HG03469 (cell line): ENCODE measurements at regions not wholly inside any gene's neighbourhood (a gene's known extent, or its start where the extent isn't known, plus 50 kb on each side); places are given as distances from the start of the nearest gene placed in this dataset.
"Not testable (repeated sequence)": the region's sequence is repeated elsewhere in the genome, so short reads cannot be mapped to it uniquely, and the experiment has no call there.

ENCODE experiments used
- ATAC-seq: cut with Tn5 transposase; IDR thresholded peaks from one replicate; pipeline ENCODE4 v1.9.1; 2021; ENCODE audit warnings: mild to moderate bottlenecking, moderate library complexity, moderate number of reproducible peaks; ENCODE audit not compliant: unreplicated experiment

GRCh38 chr5:67896311-67896929 lies 319.1 kb upstream of the PIK3R1 start:
- ATAC-seq = no peak

DNA sequence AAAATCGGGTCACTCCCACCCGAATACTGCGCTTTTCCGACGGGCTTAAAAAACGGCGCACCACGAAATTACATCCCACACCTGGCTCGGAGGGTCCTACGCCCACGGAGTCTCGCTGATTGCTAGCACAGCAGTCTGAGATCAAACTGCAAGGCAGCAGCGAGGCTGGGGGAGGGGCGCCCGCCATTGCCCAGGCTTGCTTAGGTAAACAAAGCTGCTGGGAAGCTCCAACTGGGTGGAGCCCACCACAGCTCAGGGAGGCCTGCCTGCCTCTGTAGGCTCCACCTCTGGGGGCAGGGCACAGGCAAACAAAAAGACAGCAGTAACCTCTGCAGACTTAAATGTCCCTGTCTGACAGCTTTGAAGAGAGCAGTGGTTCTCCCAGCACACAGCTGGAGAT lies 325.7 kb upstream of the PIK3R1 start:
- ATAC-seq = not testable (repeated sequence)

GRCh38 chr5:67887748-67888161 lies 327.8 kb upstream of the PIK3R1 start:
- no peak for ATAC-seq

GRCh38 chr5:67886761-67887160 lies 328.8 kb upstream of the PIK3R1 start:
- no peak for ATAC-seq

DNA sequence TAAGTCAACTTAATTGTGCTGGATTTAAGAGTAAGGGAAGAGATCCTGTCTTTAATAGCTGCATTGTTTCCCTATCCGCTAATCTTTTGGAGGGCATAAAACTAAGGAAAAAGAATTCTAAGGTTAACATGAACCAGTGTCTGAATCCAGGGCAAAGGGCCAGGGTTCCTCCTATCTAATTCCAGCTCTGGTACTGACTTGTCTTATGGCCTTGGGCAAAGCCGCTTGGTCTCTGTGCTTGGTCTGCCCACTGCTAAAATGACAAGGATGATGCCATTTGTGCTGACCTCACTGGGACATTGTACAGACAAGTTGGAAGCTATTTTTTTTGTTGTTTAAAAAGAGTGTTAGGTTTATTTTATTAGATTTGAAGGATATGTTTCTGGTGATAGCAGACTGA lies 334.7 kb upstream of the PIK3R1 start:
- no peak for ATAC-seq

DNA sequence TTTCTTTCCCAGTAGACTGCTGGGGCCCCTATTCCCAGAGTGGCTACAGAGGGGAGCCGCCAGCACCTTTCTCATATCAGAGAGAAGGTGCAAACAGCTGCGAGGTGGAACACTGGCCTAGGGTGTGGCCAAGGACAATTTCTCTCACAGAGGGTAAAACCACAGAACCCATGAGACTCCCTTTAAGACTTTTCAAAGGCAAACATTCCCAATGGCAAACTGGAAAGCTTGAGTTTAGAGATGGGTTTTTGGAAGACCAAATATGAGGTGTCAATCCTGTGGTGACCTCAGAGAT lies 335.1 kb upstream of the PIK3R1 start:
- ATAC-seq = no peak

GRCh38 chr5:67879620-67880510 lies 335.7 kb upstream of the PIK3R1 start:
- no peak for ATAC-seq

GRCh38 chr5:67878933-67879332 lies 336.6 kb upstream of the PIK3R1 start:
- no peak for ATAC-seq

- no peak for ATAC-seq
Measured at GRCh38 chr5:67876371-67876770, 339.2 kb upstream of the PIK3R1 start.

- no peak for ATAC-seq
Measured at GRCh38 chr5:67875601-67876000, 340.0 kb upstream of the PIK3R1 start.

DNA sequence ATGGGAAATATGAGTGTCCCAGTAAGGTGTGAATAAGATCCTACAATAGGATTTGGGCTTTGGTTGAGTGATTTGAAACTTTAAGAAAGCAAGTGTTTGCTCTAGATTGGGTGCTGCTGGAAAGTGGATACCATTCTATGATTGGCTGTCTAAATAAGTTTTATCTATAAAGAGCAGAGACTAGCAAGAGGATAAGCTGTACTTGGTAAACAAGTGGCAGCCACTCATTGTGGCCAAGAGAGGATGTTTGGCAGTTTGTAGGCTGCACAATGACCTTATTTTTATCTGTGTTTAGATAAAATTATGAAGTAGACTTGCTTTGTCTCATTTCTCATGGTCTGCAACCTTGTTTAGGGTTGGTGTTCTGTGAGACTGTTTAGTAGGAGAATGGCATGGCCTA lies 341.6 kb upstream of the PIK3R1 start:
- ATAC-seq = no peak

- no peak for ATAC-seq
Measured at GRCh38 chr5:67870662-67871061, 344.9 kb upstream of the PIK3R1 start.

DNA sequence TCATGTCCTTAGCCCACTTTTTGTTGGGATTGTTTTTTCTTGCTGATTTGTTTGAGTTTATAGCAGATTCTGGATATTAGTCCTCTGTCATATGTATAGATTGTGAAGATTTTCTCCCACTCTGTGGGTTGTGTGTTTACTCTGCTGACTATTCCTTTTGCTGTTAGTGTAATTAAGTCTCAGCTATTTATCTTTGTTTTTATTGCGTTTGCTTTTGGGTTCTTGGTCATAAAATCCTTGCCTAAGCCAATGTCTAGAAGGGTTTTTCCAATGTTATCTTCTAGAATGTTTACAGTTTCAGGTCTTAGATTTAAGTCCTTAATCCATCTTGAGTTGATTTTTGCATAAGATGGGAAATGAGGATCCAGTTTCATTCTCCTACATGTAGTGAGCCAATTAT lies 351.2 kb upstream of the PIK3R1 start:
- ATAC-seq = not testable (repeated sequence)

DNA sequence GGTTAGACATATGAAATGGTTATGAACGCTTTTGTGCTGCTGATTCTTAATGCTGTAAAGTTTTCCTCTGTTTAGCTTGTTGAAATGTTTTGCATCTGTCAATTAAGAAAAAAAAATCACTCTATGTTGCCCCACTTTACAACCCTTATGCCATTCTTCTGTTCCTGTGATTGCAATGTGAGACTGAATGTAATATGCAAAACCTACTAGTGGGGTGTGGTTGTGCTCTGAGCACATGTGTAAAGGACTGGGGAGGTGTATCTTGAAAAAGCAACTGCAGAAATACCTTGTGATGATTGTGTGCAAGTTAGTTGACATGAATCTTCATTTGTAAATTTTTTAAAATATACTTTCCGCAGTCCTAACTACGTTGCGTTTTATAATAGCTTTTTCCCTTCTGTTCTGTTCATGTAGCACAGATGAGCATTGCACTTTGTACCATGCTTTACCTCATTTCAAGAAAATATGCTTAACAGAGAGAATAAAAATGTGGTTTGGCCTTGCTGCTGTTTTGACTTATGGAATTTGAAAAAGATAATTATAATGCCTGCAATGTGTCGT lies 357.0 kb upstream of the PIK3R1 start:
- no peak for ATAC-seq

DNA sequence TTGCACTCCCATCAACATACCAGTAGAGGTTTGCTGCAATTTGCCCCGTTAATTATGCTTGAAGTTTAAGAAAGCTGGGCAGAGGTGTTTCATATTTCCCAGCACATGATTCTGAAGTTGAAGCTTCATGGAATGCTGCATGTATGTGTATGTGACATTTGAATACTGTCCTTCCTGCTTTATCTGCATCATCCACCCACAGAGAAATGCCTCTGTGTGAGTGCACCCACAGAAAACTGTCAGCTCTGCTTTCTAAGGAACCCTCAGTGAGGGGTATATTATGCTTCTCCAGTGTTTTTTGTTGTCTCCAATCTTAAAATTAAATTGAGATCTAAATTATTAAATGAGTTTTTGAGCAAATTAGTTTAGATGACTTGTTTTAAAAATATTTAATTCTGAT lies 358.1 kb upstream of the PIK3R1 start:
- no peak for ATAC-seq

DNA sequence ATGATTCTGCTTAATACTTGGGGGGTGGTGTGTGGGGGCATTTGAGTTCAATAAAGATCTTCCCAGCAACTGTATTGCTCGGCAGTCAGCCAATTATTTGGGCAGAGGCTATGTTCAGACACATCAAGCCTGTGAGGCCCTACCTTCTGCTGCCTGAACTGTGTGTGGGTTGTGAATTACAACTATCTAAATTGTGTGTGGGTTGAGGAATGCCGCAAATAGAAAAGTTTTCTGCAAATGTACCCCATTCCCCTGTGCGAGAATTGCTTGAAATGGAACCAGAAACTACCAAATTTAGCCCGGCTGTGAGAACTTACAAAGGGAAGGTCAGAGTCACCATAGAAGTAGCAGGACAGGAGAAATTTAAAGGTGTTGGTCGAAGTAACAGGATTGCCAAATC lies 360.0 kb upstream of the PIK3R1 start:
- no peak for ATAC-seq

DNA sequence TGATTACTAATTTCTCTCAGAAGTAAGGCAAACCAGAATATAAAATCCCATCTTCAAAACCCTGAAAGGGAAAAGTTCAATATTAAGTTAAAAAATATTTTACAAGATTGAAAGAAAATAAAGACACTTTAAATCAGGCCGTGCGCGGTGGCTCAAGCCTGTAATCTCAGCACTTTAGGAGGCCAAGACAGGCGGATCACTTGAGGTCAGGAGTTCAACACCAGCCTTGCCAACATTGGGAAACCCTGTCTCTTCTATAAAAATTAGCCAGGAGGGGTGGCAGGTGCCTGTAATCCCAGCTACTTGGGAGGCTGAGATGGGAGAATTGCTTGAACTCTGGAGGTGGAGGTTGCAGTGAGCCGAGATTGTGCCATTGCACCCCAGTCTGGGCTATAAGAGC lies 364.6 kb upstream of the PIK3R1 start:
- ATAC-seq = not testable (repeated sequence)

DNA sequence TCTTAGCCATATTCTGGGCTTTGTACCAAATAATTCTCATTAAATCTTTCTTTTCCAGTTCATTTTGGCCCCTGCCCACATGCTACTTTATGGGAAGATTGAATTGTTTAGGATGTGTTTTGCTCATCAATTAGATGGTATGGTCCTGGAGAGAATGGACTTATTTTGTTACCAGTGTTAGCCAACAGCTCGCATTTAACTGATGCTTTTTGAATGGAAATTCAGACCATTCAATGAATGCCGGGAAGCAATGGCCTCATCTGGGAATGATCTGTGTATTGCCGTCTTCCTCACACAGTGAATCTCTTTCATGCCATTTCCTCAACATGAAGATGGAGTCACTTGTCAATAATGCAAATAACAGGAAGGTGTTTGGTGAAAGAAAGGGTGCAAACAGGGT lies 370.6 kb upstream of the PIK3R1 start:
- no peak for ATAC-seq

GRCh38 chr5:67842806-67843205 lies 372.8 kb upstream of the PIK3R1 start:
- no peak for ATAC-seq

GRCh38 chr5:67837225-67837624 lies 378.3 kb upstream of the PIK3R1 start:
- not testable (repeated sequence) for ATAC-seq

- not testable (repeated sequence) for ATAC-seq
Measured at GRCh38 chr5:67836496-67836895, 379.1 kb upstream of the PIK3R1 start.

DNA sequence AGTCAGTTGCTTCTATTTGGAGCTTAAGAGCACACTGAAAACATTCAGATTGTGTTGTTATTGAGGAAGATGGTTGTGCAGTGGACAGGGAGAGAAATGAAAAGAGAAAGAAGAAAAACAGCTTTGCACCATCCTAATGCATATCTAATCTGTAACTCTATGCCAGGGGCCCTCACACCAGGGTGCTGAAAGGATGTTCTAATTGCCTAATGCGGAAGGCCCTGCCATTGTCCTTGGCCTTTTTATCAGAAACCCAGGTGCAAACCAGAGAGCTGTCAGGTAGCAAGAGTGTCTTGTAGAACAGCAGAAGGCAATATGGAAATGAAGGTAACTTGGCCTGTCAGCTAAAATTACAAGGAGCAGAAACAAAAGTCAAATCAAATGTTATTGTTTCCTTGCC lies 384.5 kb upstream of the PIK3R1 start:
- no peak for ATAC-seq
